ENCODE measurements at regions not wholly inside any gene's neighbourhood (a gene's known extent, or its start where the extent isn't known, plus 50 kb on each side); places are given as distances from the start of the nearest gene placed in this dataset.
"Not testable (repeated sequence)": the region's sequence is repeated elsewhere in the genome, so short reads cannot be mapped to it uniquely, and the experiment has no call there.

DNA sequence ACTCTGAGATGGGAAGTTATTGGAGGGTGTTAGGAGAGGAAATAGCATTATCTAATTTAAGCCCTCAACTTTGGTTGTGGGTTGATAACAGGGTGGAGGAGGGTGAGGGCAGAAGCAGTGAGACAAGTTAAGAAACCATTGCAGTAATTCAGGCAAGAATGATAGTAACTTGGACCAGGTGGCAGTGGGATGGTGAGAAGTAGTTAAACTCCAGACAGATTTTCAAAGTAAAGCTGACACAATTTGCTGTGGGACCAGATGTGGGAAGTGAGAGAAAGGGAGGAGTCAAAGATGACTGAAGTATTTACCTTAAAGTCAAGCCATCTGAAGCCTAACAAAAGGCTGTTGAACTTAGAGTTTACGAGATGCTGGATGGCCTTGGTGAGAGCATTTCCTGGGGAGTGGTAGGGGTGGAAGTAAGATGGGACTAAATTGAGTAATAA is 163.2 kb upstream of the KLF7 start:
- DNase-seq (ENCODE audit: low spot score) = no peak

GRCh38 chr2:207330912-207331311 is 165.2 kb upstream of the KLF7 start:
- no peak for DNase-seq (ENCODE audit: low spot score)

GRCh38 chr2:207331674-207332073 is 165.9 kb upstream of the KLF7 start:
- no peak for DNase-seq (ENCODE audit: low spot score)

DNA sequence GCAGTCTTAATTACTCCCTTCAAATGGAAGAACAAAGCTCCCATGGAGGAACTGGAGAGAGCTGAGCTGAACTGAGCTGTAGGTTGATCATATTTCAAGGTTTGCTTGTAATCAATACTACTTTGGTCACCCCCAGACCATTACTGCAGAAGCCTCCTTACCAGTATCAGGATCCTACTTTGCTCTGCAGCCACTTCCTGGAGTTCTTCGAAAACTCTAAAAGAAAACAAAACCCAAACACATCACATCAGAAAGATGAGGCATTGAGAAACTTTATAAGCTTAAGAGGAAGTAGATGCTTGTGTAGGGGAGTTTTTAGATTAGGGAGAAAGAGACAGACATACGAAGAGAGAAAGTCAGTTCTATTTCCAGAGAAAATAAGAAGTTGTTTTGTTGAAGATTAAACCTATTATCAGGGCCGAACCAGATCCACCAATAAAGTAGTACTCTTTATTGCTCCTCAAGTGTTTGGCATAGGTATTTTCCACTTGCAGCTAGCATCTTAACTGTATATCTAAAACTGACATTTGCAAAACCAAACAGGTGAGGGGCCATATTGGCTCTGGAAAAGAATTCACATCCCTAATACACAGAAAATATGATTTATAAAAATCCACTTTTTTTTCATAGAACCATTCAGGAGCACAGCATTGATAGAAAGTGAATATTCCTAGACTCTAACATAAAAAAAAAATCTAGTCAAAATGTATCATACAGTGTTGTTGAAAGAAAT is 166.9 kb upstream of the KLF7 start:
- no peak for DNase-seq (ENCODE audit: low spot score)

- no peak for DNase-seq (ENCODE audit: low spot score)
These were observed 168.0 kb upstream of the KLF7 start for GRCh38 chr2:207333599-207334300.

GRCh38 chr2:207334301-207334623 is 168.5 kb upstream of the KLF7 start:
- no peak for DNase-seq (ENCODE audit: low spot score)

GRCh38 chr2:207334624-207335371 is 169.1 kb upstream of the KLF7 start:
- no peak for DNase-seq (ENCODE audit: low spot score)

- DNase-seq (ENCODE audit: low spot score) = no peak
These were observed 171.8 kb upstream of the KLF7 start for GRCh38 chr2:207337234-207338219.

DNA sequence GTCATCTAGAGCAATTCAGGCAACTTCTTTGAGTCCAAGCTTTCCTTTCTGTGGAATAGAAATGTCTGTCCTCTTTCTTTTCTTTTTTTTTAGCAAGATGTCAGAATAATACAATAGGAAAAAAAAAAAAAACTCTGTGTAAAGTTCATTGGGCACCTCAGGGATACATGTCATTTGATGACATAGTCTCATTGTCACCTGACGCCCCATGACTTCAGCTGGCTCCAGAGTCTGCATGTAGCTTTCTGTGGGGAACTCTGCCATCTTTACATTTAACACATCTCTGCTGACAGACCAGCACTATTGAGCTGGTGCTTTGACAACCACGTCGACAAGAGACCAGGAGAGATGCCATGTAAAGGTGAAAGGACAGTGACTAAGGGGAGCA is 172.5 kb upstream of the KLF7 start:
- DNase-seq (ENCODE audit: low spot score) = no peak

DNA sequence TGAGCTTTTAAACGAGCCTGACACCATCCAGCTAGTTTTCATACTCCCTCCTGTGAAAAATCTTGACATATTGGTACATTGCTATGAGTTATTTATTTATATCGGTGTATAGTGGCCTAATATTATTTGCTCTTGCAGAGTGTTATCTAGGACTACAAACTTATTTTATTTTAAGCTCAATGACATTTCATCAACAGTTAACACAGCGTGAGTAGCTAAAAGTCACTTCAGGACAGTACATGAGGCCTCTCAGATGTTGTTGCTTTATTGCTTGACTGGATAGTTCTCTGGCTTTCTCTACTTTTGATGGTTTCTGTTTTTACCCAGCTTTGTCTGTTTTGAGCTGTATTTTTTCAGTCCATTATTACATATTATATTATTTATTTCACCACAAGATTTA is 172.9 kb upstream of the KLF7 start:
- DNase-seq (ENCODE audit: low spot score) = no peak

DNA sequence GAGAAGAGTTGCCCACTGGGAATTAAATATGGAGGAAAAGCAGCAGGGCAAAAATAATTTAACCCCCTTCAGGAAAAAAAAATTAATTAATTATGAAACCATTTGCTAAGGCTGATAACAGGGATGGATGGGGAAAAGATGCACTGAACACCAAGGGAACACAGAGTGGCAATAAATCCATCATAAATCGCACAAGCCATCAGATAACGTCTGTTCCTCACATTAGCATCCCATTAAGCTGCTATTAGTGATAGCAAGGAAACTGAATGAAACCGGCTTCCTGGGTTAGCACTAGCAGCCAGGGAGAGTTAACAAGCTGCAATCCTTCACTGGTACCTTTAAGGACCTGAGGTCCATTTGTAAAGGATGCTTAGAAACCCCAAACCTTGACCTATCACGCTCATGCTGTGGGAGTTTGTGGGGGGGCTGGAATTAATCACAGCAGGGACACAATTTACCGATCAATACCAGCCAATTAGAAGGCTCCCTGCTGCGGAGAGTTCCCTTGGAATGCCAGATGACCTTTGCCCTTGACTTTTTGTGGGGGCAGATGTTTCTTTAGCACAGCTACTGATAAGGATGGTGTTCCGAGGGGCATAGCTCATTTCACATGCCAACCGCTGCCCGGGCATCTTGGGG is 175.5 kb upstream of the KLF7 start:
- no peak for DNase-seq (ENCODE audit: low spot score)

GRCh38 chr2:207341804-207342203 is 176.1 kb upstream of the KLF7 start:
- no peak for DNase-seq (ENCODE audit: low spot score)

DNA sequence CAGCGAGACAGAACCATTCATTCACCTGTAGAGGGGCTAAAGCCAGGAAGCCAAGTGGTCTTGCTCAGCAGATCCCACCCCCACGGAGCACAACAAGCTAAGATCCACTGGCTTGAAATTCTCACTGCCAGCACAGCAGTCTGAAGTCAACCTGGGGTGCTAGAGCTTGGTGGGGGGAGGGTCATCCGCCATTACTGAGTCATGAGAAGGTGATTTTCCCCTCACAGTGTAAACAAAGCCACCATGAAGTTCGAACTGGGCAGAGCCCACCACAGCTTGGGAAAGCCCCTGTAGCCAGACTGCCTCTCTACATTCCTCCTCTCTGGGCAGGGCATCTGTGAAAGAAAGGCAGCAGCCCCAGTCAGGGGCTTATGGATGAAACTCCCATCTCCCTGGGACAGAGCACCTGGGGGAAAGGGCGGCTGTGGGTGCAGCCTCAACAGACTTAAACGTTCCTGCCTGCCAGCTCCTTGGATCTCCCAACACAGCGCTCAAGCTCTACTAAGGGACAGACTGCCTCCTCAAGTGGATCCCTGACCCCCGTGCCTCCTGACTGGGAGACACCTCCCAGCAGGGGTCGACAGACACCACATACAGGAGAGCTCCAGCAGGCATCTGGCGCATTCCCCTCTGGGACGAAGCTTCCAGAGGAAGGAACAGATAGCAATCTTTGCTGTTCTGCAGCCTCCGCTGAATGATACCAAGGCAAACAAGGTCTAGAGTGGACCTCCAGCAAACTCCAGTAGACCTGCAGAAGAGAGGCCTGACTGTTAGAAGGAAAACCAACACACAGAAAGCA is 179.0 kb upstream of the KLF7 start:
- not testable (repeated sequence) for DNase-seq (ENCODE audit: low spot score)

GRCh38 chr2:207351171-207351570 is 178.6 kb upstream of the CREB1 start:
- DNase-seq (ENCODE audit: low spot score) = no peak

- no peak for DNase-seq (ENCODE audit: low spot score)
These were observed 176.6 kb upstream of the CREB1 start for GRCh38 chr2:207352978-207353671.

- DNase-seq (ENCODE audit: low spot score) = no peak
These were observed 175.9 kb upstream of the CREB1 start for GRCh38 chr2:207353836-207354235.

DNA sequence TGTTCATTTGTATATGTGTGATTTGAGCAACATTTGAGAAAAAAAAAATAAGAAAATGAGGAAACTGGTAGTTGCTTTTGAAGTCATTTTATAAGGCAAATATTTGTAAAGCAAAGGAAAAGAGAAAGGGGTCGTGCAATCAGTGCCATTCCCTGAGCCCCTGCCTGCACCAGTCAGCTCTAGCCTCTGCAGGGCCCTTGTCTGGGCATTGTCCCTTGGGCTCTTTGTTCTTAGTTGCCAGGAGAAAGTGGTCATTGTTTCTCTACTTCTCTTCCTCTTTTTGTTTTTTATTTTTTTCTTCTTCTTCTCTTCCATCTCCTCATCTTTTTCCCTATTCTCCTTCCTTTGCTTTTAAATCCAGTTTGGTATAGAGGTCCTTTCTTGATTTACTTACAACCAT is 175.3 kb upstream of the CREB1 start:
- no peak for DNase-seq (ENCODE audit: low spot score)

GRCh38 chr2:207356567-207356966 is 173.2 kb upstream of the CREB1 start:
- no peak for DNase-seq (ENCODE audit: low spot score)

DNA sequence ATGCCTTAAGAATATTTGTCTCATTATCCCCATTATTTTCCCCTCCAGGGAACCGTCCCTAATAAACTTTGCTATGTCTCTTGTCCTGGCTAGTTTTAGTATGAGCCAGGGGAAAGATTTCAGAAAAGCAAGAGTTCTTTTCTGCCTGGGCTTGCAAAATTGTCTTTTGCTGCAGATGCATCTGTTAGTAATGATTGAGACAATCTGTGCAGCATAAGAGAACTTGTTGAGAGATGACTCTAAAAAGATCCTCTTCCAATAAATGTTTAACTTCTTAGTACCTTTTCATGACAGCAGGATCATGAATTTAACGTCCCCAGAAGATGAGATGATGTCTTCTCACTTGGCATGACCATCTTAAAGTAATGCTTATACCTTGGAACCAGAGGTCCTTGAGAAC is 172.5 kb upstream of the CREB1 start:
- DNase-seq (ENCODE audit: low spot score) = no peak

GRCh38 chr2:207362716-207363115 is 167.0 kb upstream of the CREB1 start:
- no peak for DNase-seq (ENCODE audit: low spot score)
